ENCODE measurements at regions not wholly inside any gene's neighbourhood (a gene's known extent, or its start where the extent isn't known, plus 50 kb on each side); places are given as distances from the start of the nearest gene placed in this dataset.
"Not testable (repeated sequence)": the region's sequence is repeated elsewhere in the genome, so short reads cannot be mapped to it uniquely, and the experiment has no call there.

GRCh38 chr3:194050782-194051320 is 85.1 kb upstream of the HES1 start:
- H3K4me3 ChIP-seq (ENCODE audit: low read length), result no peak overlapping the region
- no peak for DNase-seq (ENCODE audit: low read depth, low spot score)
- no peaks in the 10 kb centered on the region for H3K36me3 ChIP-seq (ENCODE audit: control insufficient read depth, insufficient read depth, low read length)
- H3K9me3 ChIP-seq (ENCODE audit: control insufficient read depth, insufficient read depth, low read length), result no peaks in the 10 kb centered on the region
- peaks cover 2% of the 10 kb centered on the region; the same call in 1 of the 2 replicates for H3K27me3 ChIP-seq (ENCODE audit: control insufficient read depth, insufficient read depth, low read length)
- H3K4me1 ChIP-seq (ENCODE audit: control insufficient read depth, insufficient read depth, low read length), result peaks cover 3% of the 10 kb centered on the region; the same call in 1 of the 2 replicates
- no CpG with 5 or more reads among the region's 1 CpG for WGBS (ENCODE audit: insufficient coverage, insufficient read length)
- no peak overlapping the region for H3K27ac ChIP-seq (ENCODE audit: low read length)

GRCh38 chr3:194051366-194052149 is 84.4 kb upstream of the HES1 start:
- Histone ChIP-seq H3K27ac (ENCODE audit: low read length) (no peak overlapping the region), H3K9me3 (ENCODE audit: control insufficient read depth, insufficient read depth, low read length) (no peaks in the 10 kb centered on the region), H3K27me3 (ENCODE audit: control insufficient read depth, insufficient read depth, low read length) (peaks cover 2% of the 10 kb centered on the region; the same call in 1 of the 2 replicates), H3K4me3 (ENCODE audit: low read length) (no peak overlapping the region), H3K4me1 (ENCODE audit: control insufficient read depth, insufficient read depth, low read length) (peaks cover 3% of the 10 kb centered on the region; the same call in 1 of the 2 replicates), H3K36me3 (ENCODE audit: control insufficient read depth, insufficient read depth, low read length) (no peaks in the 10 kb centered on the region)
- no CpG with 5 or more reads among the region's 2 CpGs for WGBS (ENCODE audit: insufficient coverage, insufficient read length)
- no peak for DNase-seq (ENCODE audit: low read depth, low spot score)

GRCh38 chr3:194053136-194053535 is 82.8 kb upstream of the HES1 start:
- Histone ChIP-seq H3K4me1 (ENCODE audit: control insufficient read depth, insufficient read depth, low read length) (peaks cover 3% of the 10 kb centered on the region; the same call in 1 of the 2 replicates), H3K27me3 (ENCODE audit: control insufficient read depth, insufficient read depth, low read length) (peaks cover 2% of the 10 kb centered on the region; the same call in 1 of the 2 replicates), H3K9me3 (ENCODE audit: control insufficient read depth, insufficient read depth, low read length) (no peaks in the 10 kb centered on the region), H3K4me3 (ENCODE audit: low read length) (no peak overlapping the region), H3K27ac (ENCODE audit: low read length) (no peak overlapping the region), H3K36me3 (ENCODE audit: control insufficient read depth, insufficient read depth, low read length) (no peaks in the 10 kb centered on the region)
- WGBS (ENCODE audit: insufficient coverage, insufficient read length), result no CpG with 5 or more reads among the region's 4 CpGs
- no peak for DNase-seq (ENCODE audit: low read depth, low spot score)

- WGBS (ENCODE audit: insufficient coverage, insufficient read length), result no CpG with 5 or more reads among the region's 2 CpGs
- Histone ChIP-seq H3K4me3 (ENCODE audit: low read length) (no peak overlapping the region), H3K27ac (ENCODE audit: low read length) (no peak overlapping the region), H3K9me3 (ENCODE audit: control insufficient read depth, insufficient read depth, low read length) (no peaks in the 10 kb centered on the region), H3K27me3 (ENCODE audit: control insufficient read depth, insufficient read depth, low read length) (peaks cover 2% of the 10 kb centered on the region; the same call in 1 of the 2 replicates), H3K36me3 (ENCODE audit: control insufficient read depth, insufficient read depth, low read length) (no peaks in the 10 kb centered on the region), H3K4me1 (ENCODE audit: control insufficient read depth, insufficient read depth, low read length) (peaks cover 3% of the 10 kb centered on the region; the same call in 1 of the 2 replicates)
- DNase-seq (ENCODE audit: low read depth, low spot score), result no peak
Observed at GRCh38 chr3:194054016-194054415, 81.9 kb upstream of the HES1 start.

GRCh38 chr3:194054540-194054939 is 81.4 kb upstream of the HES1 start:
- Histone ChIP-seq H3K4me1 (ENCODE audit: control insufficient read depth, insufficient read depth, low read length) (peaks cover 3% of the 10 kb centered on the region; the same call in 1 of the 2 replicates), H3K9me3 (ENCODE audit: control insufficient read depth, insufficient read depth, low read length) (no peaks in the 10 kb centered on the region), H3K27ac (ENCODE audit: low read length) (no peak overlapping the region), H3K36me3 (ENCODE audit: control insufficient read depth, insufficient read depth, low read length) (no peaks in the 10 kb centered on the region), H3K27me3 (ENCODE audit: control insufficient read depth, insufficient read depth, low read length) (peaks cover 2% of the 10 kb centered on the region; the same call in 1 of the 2 replicates), H3K4me3 (ENCODE audit: low read length) (no peak overlapping the region)
- DNase-seq (ENCODE audit: low read depth, low spot score), result no peak
- WGBS (ENCODE audit: insufficient coverage, insufficient read length), result no CpG with 5 or more reads among the region's 5 CpGs

GRCh38 chr3:194054961-194055360 is 81.0 kb upstream of the HES1 start:
- no peaks in the 10 kb centered on the region for H3K9me3 ChIP-seq (ENCODE audit: control insufficient read depth, insufficient read depth, low read length)
- no CpG with 5 or more reads among the region's 3 CpGs for WGBS (ENCODE audit: insufficient coverage, insufficient read length)
- H3K27me3 ChIP-seq (ENCODE audit: control insufficient read depth, insufficient read depth, low read length), result peaks cover 2% of the 10 kb centered on the region; the same call in 1 of the 2 replicates
- peaks cover 3% of the 10 kb centered on the region; the same call in 1 of the 2 replicates for H3K4me1 ChIP-seq (ENCODE audit: control insufficient read depth, insufficient read depth, low read length)
- H3K4me3 ChIP-seq (ENCODE audit: low read length), result no peak overlapping the region
- no peak for DNase-seq (ENCODE audit: low read depth, low spot score)
- no peak overlapping the region for H3K27ac ChIP-seq (ENCODE audit: low read length)
- no peaks in the 10 kb centered on the region for H3K36me3 ChIP-seq (ENCODE audit: control insufficient read depth, insufficient read depth, low read length)

GRCh38 chr3:194056323-194056722 is 79.6 kb upstream of the HES1 start:
- not testable (repeated sequence) for H3K27me3 ChIP-seq (ENCODE audit: control insufficient read depth, insufficient read depth, low read length); DNase-seq (ENCODE audit: low read depth, low spot score)
- WGBS (ENCODE audit: insufficient coverage, insufficient read length), result no CpG with 5 or more reads among the region's 15 CpGs

GRCh38 chr3:194056731-194057415 is 79.1 kb upstream of the HES1 start:
- peaks cover 3% of the 10 kb centered on the region; the same call in 1 of the 2 replicates for H3K4me1 ChIP-seq (ENCODE audit: control insufficient read depth, insufficient read depth, low read length)
- DNase-seq (ENCODE audit: low read depth, low spot score), result no peak
- H3K4me3 ChIP-seq (ENCODE audit: low read length), result no peak overlapping the region
- no peaks in the 10 kb centered on the region for H3K36me3 ChIP-seq (ENCODE audit: control insufficient read depth, insufficient read depth, low read length)
- WGBS (ENCODE audit: insufficient coverage, insufficient read length), result no CpG with 5 or more reads among the region's 16 CpGs
- H3K27me3 ChIP-seq (ENCODE audit: control insufficient read depth, insufficient read depth, low read length), result peaks cover 2% of the 10 kb centered on the region; the same call in 1 of the 2 replicates
- H3K27ac ChIP-seq (ENCODE audit: low read length), result no peak overlapping the region
- H3K9me3 ChIP-seq (ENCODE audit: control insufficient read depth, insufficient read depth, low read length), result no peaks in the 10 kb centered on the region

More at GRCh38 chr3:194056323-194056722, 79.6 kb upstream of the HES1 start:
- H3K27ac ChIP-seq (ENCODE audit: low read length); H3K9me3 ChIP-seq (ENCODE audit: control insufficient read depth, insufficient read depth, low read length); H3K4me1 ChIP-seq (ENCODE audit: control insufficient read depth, insufficient read depth, low read length); H3K36me3 ChIP-seq (ENCODE audit: control insufficient read depth, insufficient read depth, low read length); H3K4me3 ChIP-seq (ENCODE audit: low read length): not testable (repeated sequence)

GRCh38 chr3:194057570-194058188 is 78.3 kb upstream of the HES1 start:
- Histone ChIP-seq H3K4me3 (ENCODE audit: low read length) (no peak overlapping the region), H3K27ac (ENCODE audit: low read length) (no peak overlapping the region), H3K9me3 (ENCODE audit: control insufficient read depth, insufficient read depth, low read length) (no peaks in the 10 kb centered on the region), H3K27me3 (ENCODE audit: control insufficient read depth, insufficient read depth, low read length) (peaks cover 2% of the 10 kb centered on the region; the same call in 1 of the 2 replicates), H3K4me1 (ENCODE audit: control insufficient read depth, insufficient read depth, low read length) (peaks cover 3% of the 10 kb centered on the region; the same call in 1 of the 2 replicates), H3K36me3 (ENCODE audit: control insufficient read depth, insufficient read depth, low read length) (no peaks in the 10 kb centered on the region)
- no CpG with 5 or more reads among the region's 8 CpGs for WGBS (ENCODE audit: insufficient coverage, insufficient read length)
- DNase-seq (ENCODE audit: low read depth, low spot score), result no peak

GRCh38 chr3:194058189-194058571 is 77.8 kb upstream of the HES1 start:
- peak overlapping the region; percentile 23; the same call in 1 of the 2 replicates for H3K4me3 ChIP-seq (ENCODE audit: low read length)
- no peak overlapping the region for H3K27ac ChIP-seq (ENCODE audit: low read length)
- no peaks in the 10 kb centered on the region for H3K9me3 ChIP-seq (ENCODE audit: control insufficient read depth, insufficient read depth, low read length)

More at GRCh38 chr3:194058189-194058571, 77.8 kb upstream of the HES1 start:
- no CpG with 5 or more reads among the region's 31 CpGs for WGBS (ENCODE audit: insufficient coverage, insufficient read length)
- peaks cover 2% of the 10 kb centered on the region; the same call in 1 of the 2 replicates for H3K27me3 ChIP-seq (ENCODE audit: control insufficient read depth, insufficient read depth, low read length)
- peaks cover 3% of the 10 kb centered on the region; the same call in 1 of the 2 replicates for H3K4me1 ChIP-seq (ENCODE audit: control insufficient read depth, insufficient read depth, low read length)
- no peaks in the 10 kb centered on the region for H3K36me3 ChIP-seq (ENCODE audit: control insufficient read depth, insufficient read depth, low read length)
- peak; percentile 66 for DNase-seq (ENCODE audit: low read depth, low spot score)
